ENCODE measurements at regions not wholly inside any gene's neighbourhood (a gene's known extent, or its start where the extent isn't known, plus 50 kb on each side); places are given as distances from the start of the nearest gene placed in this dataset.

DNA sequence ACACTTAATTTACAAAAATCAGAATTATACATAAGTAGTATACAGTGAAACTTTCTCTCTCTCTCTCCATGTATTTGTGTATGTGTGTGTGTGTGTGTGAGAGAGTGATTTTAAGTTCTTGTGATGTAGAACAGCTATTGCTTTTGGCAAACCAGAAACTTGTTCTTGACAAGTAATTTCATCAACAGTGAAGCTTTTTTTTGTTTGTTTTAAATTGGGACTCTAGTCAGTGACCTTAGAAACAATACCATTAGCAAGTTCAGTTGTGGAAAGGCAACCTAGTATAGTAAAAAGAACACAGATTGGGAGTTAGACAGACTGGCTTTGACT, 319.1 kb downstream of the PTEN start:
- TF ChIP-seq, protein P1, sequence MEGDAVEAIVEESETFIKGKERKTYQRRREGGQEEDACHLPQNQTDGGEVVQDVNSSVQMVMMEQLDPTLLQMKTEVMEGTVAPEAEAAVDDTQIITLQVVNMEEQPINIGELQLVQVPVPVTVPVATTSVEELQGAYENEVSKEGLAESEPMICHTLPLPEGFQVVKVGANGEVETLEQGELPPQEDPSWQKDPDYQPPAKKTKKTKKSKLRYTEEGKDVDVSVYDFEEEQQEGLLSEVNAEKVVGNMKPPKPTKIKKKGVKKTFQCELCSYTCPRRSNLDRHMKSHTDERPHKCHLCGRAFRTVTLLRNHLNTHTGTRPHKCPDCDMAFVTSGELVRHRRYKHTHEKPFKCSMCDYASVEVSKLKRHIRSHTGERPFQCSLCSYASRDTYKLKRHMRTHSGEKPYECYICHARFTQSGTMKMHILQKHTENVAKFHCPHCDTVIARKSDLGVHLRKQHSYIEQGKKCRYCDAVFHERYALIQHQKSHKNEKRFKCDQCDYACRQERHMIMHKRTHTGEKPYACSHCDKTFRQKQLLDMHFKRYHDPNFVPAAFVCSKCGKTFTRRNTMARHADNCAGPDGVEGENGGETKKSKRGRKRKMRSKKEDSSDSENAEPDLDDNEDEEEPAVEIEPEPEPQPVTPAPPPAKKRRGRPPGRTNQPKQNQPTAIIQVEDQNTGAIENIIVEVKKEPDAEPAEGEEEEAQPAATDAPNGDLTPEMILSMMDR (IDR thresholded peaks at IDR 0.05; ENCODE audit: low read depth, low read length), result no peak
- no peak for TF ChIP-seq POLR2A (IDR thresholded peaks at IDR 0.05; ENCODE audit: extremely low read depth, insufficient read length)
- TF ChIP-seq MYC (IDR thresholded peaks at IDR 0.05; ENCODE audit: low read depth, low read length), result no peak
- TF ChIP-seq, protein P2, sequence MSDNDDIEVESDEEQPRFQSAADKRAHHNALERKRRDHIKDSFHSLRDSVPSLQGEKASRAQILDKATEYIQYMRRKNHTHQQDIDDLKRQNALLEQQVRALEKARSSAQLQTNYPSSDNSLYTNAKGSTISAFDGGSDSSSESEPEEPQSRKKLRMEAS (IDR thresholded peaks at IDR 0.05; ENCODE audit: low read depth, low read length), result no peak

Data from NB4 (cell line).